HG03521 (cell line): ENCODE measurements at regions not wholly inside any gene's neighbourhood (a gene's known extent, or its start where the extent isn't known, plus 50 kb on each side); places are given as distances from the start of the nearest gene placed in this dataset.

Experiments
- ATAC-seq: cut with Tn5 transposase; IDR thresholded peaks from one replicate; pipeline ENCODE4 v1.9.1; 2021; ENCODE audit warnings: mild to moderate bottlenecking, moderate library complexity; ENCODE audit not compliant: unreplicated experiment

DNA sequence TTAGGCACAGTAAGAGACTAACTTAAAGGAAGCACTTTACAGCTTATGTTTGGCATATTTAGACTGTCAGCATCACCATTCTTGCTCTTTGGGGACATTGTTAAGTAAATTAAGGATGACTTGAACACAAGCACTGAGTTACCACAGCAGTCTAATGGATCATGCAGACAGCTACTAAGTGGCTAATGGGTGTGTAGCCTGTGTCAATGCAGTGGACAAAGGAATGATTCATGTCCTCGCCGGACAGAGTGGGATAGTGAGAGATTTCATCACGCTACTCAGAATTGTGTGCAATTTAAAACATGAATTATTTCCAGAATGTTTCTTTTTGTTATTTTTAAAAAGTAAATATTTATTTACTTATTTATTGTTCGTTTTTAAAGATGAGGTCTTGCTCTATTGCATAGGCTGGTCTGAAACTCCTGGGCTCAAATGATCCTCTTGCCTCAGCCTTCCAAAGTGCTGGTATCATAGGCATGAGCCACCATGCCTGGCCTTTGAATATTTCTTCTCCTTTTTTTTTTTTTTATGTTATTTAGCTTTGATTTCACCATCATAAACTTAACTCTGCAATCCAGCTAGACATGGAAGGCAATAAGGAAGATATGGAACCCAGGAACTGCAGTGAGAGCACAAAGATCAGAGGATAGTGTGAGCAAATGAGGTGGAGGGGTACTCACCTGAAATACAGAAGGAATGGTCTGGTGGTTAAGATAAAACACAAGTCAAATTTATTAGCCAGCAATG is 53.0 kb upstream of the KLF4 start:
- no peak for ATAC-seq

DNA sequence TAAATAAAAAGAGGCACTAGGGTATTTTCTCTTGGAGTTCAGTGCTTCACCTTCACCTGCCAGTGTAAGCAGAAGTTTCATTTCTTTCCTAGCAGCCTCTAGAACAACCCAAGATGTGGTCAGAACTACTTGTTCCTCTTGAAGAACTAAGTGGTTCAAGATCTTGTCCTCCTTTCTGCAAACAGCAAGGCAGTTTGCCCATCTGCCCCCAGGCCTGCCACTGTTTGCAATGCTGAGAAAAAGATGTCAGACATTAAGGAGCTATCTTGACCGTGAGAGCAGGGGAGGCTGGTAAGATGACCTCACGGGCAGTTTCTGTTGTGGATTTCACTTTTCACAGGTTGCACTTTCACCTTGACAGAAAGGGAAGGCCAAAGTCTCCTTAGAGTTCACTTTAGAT is 52.0 kb upstream of the KLF4 start:
- peak; percentile 51 for ATAC-seq

DNA sequence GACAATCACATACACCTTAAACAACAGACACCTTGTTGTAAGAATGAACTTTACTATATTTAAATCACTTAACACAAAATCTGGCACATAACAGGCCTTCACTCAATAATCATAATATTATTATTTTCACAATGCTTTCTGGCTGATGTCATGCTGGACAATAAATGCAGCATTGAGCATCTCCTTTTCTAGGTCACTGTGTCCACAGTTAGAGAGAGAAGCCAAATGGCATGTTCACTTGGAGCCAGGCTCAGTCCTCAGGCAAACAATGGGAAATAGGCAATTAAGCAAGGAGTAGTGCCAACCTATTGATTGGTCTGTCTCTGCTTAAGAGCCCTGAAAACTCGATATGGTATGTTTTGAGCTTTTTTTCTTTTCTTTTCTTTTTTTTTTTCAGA is 50.6 kb upstream of the KLF4 start:
- ATAC-seq, result no peak

DNA sequence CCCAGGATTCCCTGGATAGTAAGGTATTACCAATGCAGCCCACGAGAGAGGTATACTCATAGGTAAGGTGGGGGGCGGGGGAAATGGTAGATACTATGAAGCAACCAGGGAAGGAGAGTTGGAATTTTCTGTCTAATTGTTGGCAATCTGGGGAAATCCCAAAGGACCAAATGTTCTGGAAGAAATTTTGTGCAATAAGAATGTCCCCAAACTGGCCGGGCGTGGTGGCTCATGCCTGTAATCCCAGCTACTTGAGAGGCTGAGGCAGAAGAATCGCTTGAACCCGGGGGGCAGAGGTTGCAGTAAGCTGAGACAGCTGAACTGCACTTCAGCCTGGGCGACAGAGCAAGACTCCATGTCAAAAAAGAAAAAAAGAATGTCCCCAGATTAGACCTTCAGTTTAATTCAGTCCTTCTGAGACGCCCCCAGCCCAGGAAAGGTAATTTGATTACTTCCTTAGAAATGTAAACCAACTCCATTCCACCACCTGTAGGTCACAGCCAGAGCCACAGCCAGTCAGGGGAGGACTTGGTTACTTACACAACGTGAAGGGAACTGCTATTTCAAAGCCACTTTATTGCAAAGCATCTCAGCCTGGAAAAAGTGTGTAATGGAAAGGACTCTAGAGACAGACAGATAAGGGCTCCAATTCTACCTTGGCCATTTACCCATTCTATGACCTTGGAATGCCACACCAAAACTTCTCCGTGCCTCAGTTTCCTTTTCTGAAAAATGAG is 50.0 kb upstream of the KLF4 start:
- ATAC-seq, result no peak
